ENCODE measurements at regions not wholly inside any gene's neighbourhood (a gene's known extent, or its start where the extent isn't known, plus 50 kb on each side); places are given as distances from the start of the nearest gene placed in this dataset.

DNA sequence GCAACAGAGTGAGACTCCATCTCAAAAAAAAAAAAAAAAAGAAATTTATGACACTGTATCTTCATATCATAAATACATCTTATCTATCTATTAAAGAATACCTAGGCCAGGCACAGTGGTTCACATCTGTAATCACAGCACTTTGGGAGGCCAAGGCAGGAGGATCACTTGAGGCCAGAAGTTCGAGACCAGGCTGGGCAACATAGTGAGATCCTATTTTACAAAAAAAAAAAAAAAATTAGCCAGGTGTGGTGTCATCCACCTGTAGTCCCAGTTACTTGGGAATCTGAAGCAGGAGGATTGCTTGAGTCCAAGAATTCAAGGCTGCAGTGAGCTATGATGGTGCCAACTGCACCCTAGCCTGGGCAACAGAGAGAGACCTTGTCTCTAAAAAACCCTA is 95.0 kb downstream of the HNRNPLL start:
- TF ChIP-seq CTCF (conservative IDR thresholded peaks at IDR 0.05; ENCODE audit: low read length) (no peak), EZH2phosphoT487 (IDR thresholded peaks at IDR 0.05; ENCODE audit: borderline replicate concordance) (no peak)
